Activated naive CD4-positive, alpha-beta T cell treated with anti-CD3 and anti-CD28 coated beads, Interleukin-2, amount 50 U/mL, for 72 hours (primary cell): ENCODE measurements at regions not wholly inside any gene's neighbourhood (a gene's known extent, or its start where the extent isn't known, plus 50 kb on each side); places are given as distances from the start of the nearest gene placed in this dataset.
"Not testable (repeated sequence)": the region's sequence is repeated elsewhere in the genome, so short reads cannot be mapped to it uniquely, and the experiment has no call there.

Source experiments
- ATAC-seq, 2 donors: fragments of 150-1000 bp; cut with Tn5 transposase; 2 replicates each; pipeline ENCODE4 v1.10.0; 2021; ENCODE audit warnings: mild to moderate bottlenecking in 2 of 2, moderate library complexity in 2 of 2
- DNase-seq, 2 donors: peaks; one replicate each; pipeline ENCODE4 v3.0.0; 2021 to 2022; ENCODE audit warnings: low spot score in 2 of 2
- H3K27ac Mint-ChIP-seq, 2 donors: one replicate each; pipeline ENCODE4 v1.8.0; 2022; ENCODE audit warnings: mild to moderate bottlenecking in 2 of 2, mixed read lengths in 2 of 2
- H3K36me3 Mint-ChIP-seq, 2 donors: one replicate each; pipeline ENCODE4 v1.8.0; 2022; ENCODE audit warnings: mixed read lengths in 2 of 2
- H3K9me3 Mint-ChIP-seq, 2 donors: one replicate each; pipeline ENCODE4 v1.8.0; 2022; ENCODE audit warnings: mixed read lengths in 2 of 2

DNA sequence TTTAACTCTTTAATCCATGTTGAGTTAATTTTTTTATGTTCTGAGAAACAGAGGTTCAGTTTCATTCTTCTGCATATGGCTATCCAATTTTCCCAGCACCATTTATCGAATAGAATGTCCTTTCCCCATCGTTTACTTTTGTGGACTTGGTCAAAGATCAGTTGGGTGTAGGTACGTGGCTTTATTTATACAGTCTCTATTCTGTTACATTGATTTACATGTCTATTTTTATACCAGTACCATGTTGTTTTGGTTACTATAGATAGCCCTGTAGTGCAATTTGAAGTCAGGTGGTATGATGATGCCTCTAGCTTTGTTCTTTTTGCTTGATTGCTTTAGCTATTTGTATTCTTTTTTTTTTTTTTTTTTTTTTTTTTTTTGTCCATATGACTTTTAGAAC is 462.0 kb downstream of the HTR1A start:
- Mint-ChIP-seq H3K9me3 (peaks cover 13 to 17% of the 10 kb centered on the region in 2 donors), H3K27ac (no peak overlapping the region), H3K36me3 (no peaks in the 10 kb centered on the region)
- DNase-seq: no peak
- no peak for ATAC-seq

DNA sequence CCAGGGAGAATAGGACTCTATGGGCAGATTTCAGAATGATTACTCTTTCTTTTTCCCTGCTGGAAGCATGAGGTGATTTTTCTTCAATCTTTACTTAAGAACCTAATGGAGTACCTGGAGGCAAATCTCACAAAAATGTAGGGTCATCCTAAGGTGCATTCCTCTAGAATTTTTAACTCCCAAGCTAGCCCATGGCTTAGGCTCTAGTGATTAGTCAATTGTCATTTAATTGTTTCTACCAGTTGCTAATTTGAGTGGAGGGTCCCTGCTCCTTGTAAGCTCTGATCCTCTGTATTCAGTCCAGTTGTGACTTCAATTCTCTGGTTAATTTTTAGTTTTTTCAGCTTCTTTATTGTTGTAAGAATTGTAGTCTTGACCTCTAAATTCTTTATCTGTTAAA is 467.0 kb downstream of the HTR1A start:
- Mint-ChIP-seq H3K36me3 (no peaks in the 10 kb centered on the region), H3K9me3 (peaks cover 3 to 8% of the 10 kb centered on the region in 2 donors), H3K27ac (no peak overlapping the region)
- no peak for ATAC-seq
- DNase-seq: no peak

DNA sequence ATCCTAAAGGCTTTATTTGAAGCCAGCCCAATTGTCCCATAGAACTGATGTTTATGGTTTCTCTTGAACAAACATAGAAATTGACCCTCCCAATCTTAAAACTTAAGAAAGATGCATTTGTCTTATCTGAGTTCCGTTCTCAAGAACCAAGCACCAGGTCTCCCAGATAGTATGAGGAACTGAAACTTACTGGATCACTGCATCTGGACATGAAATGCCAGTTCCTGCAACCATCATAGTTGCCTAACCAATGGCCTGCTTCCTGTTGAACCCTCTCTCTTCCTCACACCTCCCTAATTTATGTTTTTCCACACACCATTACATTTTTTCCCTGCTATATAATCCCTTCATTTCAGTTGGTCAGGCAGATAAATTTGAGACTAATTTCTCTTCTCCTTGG is 478.9 kb downstream of the HTR1A start:
- H3K36me3 Mint-ChIP-seq: no peaks in the 10 kb centered on the region
- DNase-seq (no peak), ATAC-seq (no peak)
- H3K27ac Mint-ChIP-seq: no peak overlapping the region
- H3K9me3 Mint-ChIP-seq: peaks cover 3 to 18% of the 10 kb centered on the region in 2 donors

DNA sequence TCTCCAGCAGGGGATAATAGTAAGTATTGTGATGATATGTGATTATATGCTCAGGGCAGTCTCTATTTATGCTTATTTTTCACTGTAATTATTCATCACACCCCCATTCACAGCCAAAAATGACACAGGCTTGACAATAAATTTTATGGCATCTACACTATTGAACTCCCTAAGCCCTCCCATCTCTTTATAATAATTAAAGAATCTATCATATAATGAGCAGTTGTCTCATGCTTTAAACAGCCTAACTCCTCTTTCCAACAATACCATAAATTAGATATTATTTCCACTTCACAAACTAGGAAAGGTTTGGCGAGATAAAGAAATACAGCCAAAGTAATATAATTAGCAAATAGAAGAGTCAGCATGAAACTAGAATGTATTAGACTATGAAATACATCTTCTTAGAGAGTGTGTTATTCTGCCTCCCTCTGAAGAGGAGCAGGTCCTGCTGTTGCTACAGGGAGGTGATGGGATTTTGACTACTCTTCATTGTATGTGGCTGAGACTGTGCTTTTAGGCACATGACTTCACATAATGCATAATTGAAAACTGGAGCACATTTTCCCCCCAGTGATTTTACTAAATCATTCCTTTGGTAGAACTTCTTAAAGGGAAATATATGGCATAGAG is 488.8 kb downstream of the HTR1A start:
- Mint-ChIP-seq H3K9me3 (peaks cover 10% of the 10 kb centered on the region in 2 donors), H3K36me3 (no peaks in the 10 kb centered on the region), H3K27ac (no peak overlapping the region)
- DNase-seq (no peak), ATAC-seq (no peak)

DNA sequence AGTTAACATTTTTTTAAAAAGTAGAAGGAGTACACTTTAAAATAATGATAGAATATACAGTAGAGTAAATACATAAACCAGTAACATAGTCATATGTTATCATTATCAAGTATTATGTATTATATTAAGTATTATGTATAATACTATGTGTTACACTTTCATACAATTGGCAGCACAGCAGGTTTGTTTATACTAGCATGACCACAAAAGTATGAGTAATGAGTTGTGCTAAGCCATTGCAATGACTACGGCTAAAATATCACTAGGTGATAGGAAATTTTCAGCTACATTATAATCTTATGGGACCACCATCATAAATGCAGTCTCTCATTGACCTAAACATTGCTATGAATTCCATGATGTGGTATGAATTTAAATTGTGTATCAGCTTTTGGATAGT is 506.0 kb downstream of the HTR1A start:
- peaks cover 17 to 20% of the 10 kb centered on the region in 2 donors for H3K9me3 Mint-ChIP-seq
- no peak for ATAC-seq
- no peaks in the 10 kb centered on the region for H3K36me3 Mint-ChIP-seq
- DNase-seq: no peak
- H3K27ac Mint-ChIP-seq: no peak overlapping the region

DNA sequence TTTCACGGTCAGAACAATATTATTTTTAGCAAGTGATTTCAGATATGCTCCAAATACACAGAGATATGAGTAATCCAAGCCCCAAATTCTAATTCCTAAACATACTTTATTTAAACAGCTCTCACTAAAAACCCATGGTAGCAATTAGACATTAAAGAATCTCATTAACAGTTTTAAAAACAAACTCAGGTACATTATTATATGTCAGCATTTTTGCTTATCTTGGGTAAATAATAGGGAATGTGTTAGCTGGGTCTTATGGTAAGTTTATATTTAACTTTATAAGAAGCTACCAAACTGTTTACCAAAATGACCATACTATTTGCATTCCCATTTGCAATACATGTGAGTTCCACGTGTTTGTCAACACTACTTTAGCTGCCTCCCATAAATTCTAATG is 511.1 kb downstream of the HTR1A start:
- DNase-seq (no peak), ATAC-seq (no peak)
- no peak overlapping the region for H3K27ac Mint-ChIP-seq
- no peaks in the 10 kb centered on the region for H3K36me3 Mint-ChIP-seq
- peaks cover 6% of the 10 kb centered on the region in 2 donors for H3K9me3 Mint-ChIP-seq

DNA sequence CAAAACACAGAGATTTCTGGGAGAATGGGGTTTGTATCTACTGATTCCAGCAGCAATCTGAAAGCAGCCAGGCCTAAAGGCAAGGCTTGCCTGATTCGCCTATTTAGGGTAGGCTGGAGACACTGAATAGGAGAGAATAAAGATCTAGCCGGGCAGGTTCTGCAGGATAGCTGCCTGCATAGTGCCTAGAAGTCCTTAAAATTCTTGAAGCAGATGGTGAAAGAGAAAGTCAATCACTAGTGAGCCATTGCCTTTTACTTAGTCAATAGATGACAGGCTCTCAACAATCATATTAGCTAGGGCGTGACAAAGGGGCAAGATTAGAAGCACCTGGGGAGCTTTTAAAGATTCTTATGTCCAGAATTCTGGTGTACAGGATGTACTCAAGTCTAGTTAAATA is 522.7 kb downstream of the HTR1A start:
- ATAC-seq (no peak), DNase-seq (no peak)
- H3K36me3 Mint-ChIP-seq: no peaks in the 10 kb centered on the region
- H3K9me3 Mint-ChIP-seq: peaks cover 6 to 14% of the 10 kb centered on the region in 2 donors
- no peak overlapping the region for H3K27ac Mint-ChIP-seq

DNA sequence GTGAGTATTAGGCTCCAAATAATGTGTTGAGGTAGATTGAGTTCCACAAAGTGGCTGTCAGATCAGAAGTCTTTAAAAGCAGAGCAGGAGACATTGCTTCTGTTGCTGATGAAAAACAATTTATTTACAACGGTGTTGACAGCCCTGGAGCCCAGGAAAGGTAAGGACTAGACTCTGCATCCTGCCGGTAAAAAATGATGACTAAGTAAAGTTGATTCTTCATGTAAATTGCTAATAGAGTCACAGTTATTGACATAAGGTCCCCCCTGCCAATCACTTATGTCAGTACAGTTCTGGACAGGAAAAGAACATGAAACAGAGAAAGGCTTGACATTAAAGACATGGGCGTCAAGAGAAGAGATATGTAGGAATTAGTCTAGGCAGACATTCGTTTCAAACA is 552.5 kb downstream of the HTR1A start:
- Mint-ChIP-seq H3K9me3 (peaks cover 0 to 9% of the 10 kb centered on the region in 2 donors), H3K27ac (no peak overlapping the region), H3K36me3 (no peaks in the 10 kb centered on the region)
- DNase-seq (no peak), ATAC-seq (no peak)

DNA sequence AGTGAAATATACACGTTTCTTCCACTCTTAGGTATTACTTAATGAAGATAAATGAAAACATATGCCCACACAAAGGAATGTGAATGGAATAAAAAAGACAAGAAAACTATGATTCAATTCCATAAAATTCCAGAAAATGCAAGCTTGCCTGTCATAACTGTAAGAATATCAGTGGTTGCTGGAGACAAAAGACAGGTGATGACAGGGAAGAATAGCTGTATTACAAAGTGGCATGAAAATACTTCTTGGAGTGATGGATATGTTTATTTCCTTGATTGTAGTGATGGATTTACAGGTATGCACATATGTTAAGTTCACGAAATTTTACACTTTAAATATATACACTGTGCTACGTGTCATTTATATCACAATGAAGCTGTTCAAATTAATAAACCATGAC is 553.3 kb downstream of the HTR1A start:
- ATAC-seq: no peak
- Mint-ChIP-seq H3K9me3 (peaks cover 0 to 5% of the 10 kb centered on the region in 2 donors), H3K27ac (no peak overlapping the region), H3K36me3 (no peaks in the 10 kb centered on the region)
- no peak for DNase-seq

DNA sequence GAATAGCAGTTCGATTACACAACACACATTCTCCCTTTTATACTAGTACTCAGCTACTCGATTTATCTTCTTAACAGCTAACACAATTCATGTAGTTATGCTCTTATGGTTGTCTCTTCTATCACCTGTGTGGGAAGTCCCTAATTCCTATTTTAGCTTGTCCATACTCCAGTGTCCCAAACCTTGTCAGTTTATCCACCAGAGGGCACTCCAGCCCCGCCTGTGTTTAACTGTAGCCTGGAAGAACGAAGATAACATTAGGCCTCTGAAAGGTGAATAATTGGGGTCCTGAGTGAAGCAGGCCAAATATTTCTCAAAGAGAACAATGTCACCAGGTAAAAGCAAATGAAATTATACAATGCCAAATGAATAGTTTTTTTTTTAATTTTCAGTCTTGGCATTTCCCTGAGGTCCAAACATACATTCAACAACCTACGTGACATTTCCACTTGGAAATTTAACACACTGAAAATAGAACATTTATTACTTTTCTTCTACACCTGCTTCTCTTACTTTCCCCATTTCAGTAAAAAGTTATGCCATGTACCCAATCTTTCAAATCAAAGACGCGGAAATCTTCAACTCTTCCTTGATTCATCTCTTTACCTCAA is 560.7 kb downstream of the HTR1A start:
- Mint-ChIP-seq H3K27ac (no peak overlapping the region), H3K9me3 (peaks cover 0 to 3% of the 10 kb centered on the region in 2 donors), H3K36me3 (no peaks in the 10 kb centered on the region)
- ATAC-seq (peak in 1 of 2 donors; percentile 51), DNase-seq (peak in 1 of 2 donors; percentile 36)

DNA sequence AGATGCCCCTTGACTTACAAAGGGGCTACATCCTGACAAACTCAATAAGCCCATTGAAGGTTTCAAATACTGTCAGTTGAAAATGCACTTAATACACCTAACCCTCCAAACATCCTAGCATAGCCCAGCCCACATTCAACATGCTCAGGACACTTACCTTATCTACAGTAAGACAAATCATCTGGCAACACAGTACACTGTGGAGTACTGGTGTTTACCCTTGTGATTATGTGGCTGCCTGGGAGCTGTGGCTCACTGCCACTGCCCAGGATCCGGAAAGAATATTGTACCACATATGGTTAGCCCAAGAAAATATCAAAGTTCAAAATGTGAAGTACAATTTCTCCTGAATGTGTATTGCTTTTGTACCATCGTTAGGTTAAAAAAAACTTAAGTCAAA is 562.2 kb downstream of the HTR1A start:
- no peaks in the 10 kb centered on the region for H3K36me3 Mint-ChIP-seq
- peaks cover 0 to 3% of the 10 kb centered on the region in 2 donors for H3K9me3 Mint-ChIP-seq
- no peak overlapping the region for H3K27ac Mint-ChIP-seq

DNA sequence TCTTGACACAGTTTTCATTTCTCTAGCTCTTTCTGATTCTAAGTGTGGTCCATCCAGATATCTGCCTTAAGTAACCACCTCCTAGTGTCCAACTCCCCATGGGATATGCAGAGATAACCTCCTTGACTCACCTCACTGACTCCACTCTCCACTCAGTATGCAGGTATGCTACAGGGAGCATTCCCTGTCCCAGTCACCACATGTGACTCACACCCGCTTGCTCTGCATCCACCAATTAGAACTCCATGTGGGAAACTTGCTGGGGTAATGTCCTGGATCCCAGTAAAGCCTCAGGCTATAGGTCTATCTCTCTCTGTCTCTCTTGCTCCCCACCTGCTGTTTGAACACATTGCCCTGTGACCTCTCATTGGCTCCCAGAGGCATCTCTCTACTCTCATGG is 563.9 kb downstream of the HTR1A start:
- ATAC-seq: no peak
- H3K27ac Mint-ChIP-seq: no peak overlapping the region

More for the DNA sequence above, 562.2 kb downstream of the HTR1A start:
- DNase-seq (no peak), ATAC-seq (no peak)

DNA sequence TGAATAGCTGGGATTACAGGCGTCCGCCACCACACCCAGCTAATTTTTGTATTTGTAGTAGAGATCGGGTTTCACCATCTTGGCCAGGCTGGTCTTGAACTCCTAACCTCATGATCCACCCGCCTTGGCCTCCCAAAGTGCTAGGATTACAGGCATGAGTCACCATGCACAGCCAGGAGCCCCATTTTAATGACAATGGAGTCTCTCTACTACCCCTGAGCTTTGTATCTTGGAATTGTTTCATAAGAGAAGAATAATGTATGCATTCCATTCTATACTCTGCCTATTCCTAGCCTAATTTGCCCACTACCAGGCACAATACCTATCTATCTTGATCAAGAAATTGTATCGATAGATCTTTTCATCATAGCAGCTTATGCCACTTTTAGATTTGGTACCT is 574.1 kb downstream of the HTR1A start:
- H3K9me3 Mint-ChIP-seq, DNase-seq, H3K27ac Mint-ChIP-seq, H3K36me3 Mint-ChIP-seq, ATAC-seq: not testable (repeated sequence)

More for the DNA sequence above, 563.9 kb downstream of the HTR1A start:
- H3K36me3 Mint-ChIP-seq: no peaks in the 10 kb centered on the region
- peaks cover 0 to 3% of the 10 kb centered on the region in 2 donors for H3K9me3 Mint-ChIP-seq
- DNase-seq: no peak

DNA sequence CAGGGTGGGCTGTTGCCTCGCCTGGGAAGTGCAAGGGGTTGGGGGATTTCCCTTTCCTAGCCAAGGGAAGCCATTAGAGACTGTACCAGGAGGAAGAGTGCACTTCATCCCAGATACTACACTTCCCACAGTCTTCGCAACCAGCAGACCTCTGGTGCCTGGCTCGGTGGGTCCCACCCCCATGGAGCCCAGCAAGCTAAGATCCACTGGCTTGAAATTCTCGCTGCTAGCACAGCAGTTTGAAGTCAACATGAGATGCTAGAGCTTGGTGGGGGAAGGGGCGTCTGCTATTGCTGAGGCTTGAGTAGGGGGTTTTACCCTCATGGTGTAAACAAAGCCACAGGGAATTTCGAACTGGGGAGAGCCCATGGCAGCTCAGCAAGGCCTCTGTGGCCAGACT is 586.4 kb downstream of the HTR1A start:
- DNase-seq (no peak), ATAC-seq (no peak)
- Mint-ChIP-seq H3K27ac (no peak overlapping the region), H3K36me3 (peaks cover 0 to 6% of the 10 kb centered on the region in 2 donors), H3K9me3 (peaks cover 14 to 33% of the 10 kb centered on the region in 2 donors)

DNA sequence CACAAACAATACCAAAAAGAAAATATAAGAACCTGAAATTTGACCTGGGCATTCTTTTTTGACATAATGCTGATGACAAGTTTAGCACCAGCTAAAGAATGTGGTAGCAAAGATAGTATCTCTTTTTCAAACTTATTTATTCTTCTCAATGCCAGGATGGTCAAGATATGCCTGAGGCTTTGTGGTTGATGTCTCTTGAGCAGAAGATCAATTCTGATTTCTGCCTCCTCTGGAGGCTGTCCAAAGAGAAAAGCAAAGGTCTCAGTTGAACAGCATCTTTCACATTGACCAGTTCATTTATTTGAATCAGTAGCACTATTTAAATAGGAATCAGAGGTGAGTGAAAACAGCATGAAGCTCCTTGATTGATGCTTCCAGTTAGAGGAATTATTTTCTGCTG is 588.2 kb downstream of the HTR1A start:
- ATAC-seq (no peak), DNase-seq (no peak)
- H3K9me3 Mint-ChIP-seq: peaks cover 14 to 27% of the 10 kb centered on the region in 2 donors
- no peak overlapping the region for H3K27ac Mint-ChIP-seq
- H3K36me3 Mint-ChIP-seq: peaks cover 0 to 6% of the 10 kb centered on the region in 2 donors

DNA sequence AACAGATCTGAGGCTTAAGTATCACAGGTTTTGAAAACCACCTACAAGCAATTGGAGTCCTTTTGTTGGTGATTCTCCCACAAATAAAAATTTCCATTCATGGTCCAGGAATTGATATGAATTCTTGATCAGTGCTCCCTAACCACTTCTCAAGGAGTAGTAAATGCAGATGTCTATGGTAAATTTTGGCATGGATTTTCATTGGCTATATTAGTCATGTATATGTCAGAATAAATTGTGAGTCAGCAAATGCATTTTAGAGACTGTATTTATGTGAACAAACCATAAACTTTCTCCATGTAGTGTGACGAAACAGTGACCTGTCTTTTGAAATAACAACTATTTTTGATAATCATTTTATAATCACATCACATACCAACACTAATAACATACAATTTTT is 611.1 kb downstream of the HTR1A start:
- no peak for DNase-seq
- Mint-ChIP-seq H3K27ac (no peak overlapping the region), H3K9me3 (peaks cover 4% of the 10 kb centered on the region in 2 donors), H3K36me3 (no peaks in the 10 kb centered on the region)
- no peak for ATAC-seq

DNA sequence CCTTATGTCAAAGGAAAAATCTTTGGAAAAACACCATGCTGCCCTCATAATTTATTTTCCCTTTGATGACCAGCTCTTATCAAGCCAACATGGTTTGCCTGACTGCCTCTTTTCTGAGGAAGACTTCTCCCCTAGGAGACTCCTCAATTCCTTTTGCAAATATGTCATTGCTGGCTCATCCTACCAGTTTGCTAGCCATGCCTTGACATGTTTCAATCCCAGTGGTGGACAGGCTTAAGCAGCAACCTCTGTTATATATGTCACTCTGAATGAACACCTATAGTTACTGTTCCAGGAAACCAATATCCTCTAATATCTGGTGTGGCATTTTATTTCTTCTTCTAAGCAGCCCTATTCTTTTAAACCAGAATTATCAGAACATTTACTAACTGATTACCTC is 615.8 kb downstream of the HTR1A start:
- DNase-seq: no peak
- Mint-ChIP-seq H3K36me3 (no peaks in the 10 kb centered on the region), H3K27ac (no peak overlapping the region), H3K9me3 (peaks cover 9% of the 10 kb centered on the region in 2 donors)
- ATAC-seq: no peak

DNA sequence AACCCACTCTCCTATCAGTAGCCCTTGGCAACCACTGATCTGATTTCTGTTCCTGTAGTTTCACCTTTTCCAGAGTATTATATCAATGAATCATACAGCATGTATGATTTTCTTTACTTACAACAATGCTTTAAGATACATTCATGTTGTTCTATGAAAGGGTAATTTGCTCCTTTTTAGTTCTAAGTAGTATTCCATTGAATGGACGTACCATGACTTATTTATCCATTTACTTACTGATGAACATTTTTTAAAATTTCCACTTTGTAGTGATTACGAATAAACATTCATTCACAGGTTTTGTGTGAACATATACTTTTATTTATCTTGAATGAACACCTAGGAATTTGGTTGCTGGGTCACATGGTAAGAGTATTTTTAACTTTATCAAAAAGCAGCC is 620.8 kb downstream of the HTR1A start:
- DNase-seq (no peak), ATAC-seq (no peak)
- Mint-ChIP-seq H3K9me3 (peaks cover 5 to 9% of the 10 kb centered on the region in 2 donors), H3K27ac (no peak overlapping the region), H3K36me3 (no peaks in the 10 kb centered on the region)
